NCI-H69 (cell line): ENCODE measurements at regions not wholly inside any gene's neighbourhood (a gene's known extent, or its start where the extent isn't known, plus 50 kb on each side); places are given as distances from the start of the nearest gene placed in this dataset.
"Not testable (repeated sequence)": the region's sequence is repeated elsewhere in the genome, so short reads cannot be mapped to it uniquely, and the experiment has no call there.

ENCODE experiments used
- DNase-seq: peaks from one replicate; lab custom pipeline; 2025; lab: John Stamatoyannopoulos, UW

- no peak for DNase-seq
Measured at GRCh38 chr5:159456722-159457465, 126.6 kb upstream of the IL12B start.

- DNase-seq: no peak
Measured at GRCh38 chr5:159458217-159458711, 128.0 kb upstream of the IL12B start.

GRCh38 chr5:159459132-159459627 lies 128.9 kb upstream of the IL12B start:
- DNase-seq: no peak

DNA sequence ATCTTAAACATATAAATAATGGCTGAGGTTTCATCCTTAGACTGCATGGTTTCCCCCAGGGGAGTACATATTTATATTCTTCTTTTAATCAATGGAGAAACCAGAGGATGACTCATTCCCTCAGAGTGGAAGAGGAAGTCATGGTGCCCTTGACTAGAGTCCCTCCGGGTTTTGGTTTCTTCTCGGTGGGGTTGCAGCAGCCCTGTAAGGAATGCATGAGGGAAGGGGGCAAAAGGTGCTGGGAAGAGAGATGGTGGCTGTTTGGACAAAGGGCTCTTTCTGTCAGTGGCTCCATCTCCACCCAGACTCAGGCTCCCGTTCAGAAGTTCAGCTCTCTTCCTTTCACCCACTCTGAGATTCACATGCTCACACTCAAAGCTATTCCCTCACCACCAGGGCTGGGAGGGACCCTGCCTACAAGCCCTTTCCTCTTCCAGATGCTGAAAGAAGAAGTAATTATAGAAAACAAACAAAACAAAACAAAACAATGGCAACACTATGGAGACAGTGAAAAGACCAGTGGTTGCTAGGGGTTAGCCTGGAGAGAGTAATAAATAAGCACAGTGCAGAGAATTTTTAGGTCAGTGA lies 129.8 kb upstream of the IL12B start:
- no peak for DNase-seq

GRCh38 chr5:159463590-159464321 lies 133.5 kb upstream of the IL12B start:
- DNase-seq: peak; percentile 53

GRCh38 chr5:159465604-159466003 lies 135.3 kb upstream of the IL12B start:
- peak; percentile 19 for DNase-seq

GRCh38 chr5:159467666-159468065 lies 137.4 kb upstream of the IL12B start:
- no peak for DNase-seq

GRCh38 chr5:159469496-159470372 lies 139.4 kb upstream of the IL12B start:
- DNase-seq: peak; percentile 12

DNA sequence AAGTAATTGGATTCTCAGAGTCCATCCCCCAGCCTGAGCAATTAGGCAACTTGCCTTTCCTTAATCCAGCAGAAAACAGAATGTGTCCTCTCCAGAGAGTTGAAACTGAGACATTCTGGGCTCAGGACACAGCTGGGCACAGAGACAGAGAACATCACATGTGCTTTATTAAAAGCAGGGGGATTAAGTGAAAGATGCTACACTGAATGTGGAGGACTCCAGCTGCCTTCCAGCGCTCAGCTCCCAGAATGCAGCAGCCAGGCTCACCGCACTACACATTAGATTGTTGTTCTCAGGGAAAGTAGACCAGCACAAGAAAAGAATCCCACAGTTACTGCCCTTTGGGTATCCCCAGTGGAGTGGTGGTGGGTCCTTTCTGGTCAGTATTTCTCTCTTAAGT lies 141.6 kb upstream of the IL12B start:
- DNase-seq: no peak

DNA sequence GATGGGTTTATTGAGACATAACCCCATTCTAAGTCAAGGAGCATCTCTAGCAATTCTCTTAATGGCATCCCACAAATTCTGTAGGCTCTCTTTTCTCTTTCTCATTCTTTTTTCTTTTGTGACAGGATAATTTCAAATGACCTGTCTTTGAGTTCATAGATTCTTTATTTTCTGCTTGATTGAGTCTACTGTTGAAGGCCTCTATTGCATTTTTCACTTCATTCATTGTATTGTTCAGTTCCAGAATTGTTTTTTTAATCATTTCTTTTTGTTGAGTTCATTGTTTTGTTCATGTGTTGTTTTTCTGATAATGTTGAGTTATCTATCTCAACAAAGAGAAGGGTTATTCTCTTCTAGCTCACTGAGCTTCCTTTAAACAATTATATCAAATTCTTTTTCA lies 144.7 kb upstream of the IL12B start:
- no peak for DNase-seq

GRCh38 chr5:159478950-159479349 lies 148.7 kb upstream of the IL12B start:
- no peak for DNase-seq

DNA sequence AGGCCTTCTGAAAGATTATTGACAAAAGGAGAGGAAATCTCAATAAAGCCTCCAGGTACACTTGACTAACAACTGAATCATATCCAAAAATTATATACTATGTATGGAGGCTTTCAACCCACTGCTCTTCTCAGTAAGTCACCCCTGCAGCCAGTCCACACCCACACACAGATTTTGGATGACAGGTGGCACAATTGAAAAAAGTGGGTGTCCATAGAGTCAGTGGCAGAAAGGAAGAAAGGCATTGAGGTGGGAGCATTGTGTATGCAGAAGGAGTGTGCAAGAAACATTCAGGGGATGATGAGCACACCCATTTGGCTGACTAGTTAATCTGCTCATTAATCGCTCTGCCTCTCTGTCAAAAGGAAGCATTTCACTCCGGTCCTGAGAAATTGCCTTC lies 150.6 kb upstream of the IL12B start:
- DNase-seq: no peak

GRCh38 chr5:159481751-159482150 lies 151.5 kb upstream of the IL12B start:
- no peak for DNase-seq

DNA sequence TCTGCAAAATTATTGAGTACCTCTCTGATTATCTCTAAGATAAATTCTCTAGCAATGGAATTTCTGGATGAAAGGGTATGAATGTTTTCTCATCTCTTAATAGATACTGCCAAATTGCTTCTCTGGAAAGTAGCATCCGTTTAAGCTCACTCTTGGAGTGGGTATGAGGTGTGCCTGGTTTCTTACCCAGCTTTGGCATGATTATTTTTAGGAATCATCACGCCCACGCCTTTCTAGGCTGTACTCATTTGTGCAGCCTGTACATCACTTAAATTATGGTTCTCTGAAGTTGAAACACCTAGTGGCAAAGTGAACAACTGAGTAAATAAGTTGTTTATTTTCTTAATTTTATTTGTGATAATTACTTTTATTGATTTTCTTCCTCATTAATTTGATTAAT lies 156.5 kb upstream of the IL12B start:
- no peak for DNase-seq

DNA sequence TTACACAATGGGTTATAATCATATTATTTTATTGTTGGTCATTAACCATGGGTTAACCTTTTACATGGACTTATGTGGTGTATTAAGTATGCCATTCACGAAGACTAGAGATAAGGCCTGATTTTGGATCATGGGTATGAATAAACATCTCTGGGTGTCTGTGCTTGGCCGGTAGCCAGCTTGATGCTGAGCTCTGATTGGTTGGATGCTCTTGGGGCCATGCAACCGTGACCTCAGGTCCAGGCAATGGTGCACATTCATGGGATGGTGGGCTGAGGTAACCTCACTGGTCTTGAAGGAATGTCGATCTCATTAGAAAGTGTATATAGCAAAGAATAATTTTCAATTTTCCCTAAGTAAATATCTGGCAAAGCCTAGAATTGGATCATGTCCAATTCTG lies 158.2 kb upstream of the IL12B start:
- DNase-seq: no peak

- DNase-seq: no peak
Measured at GRCh38 chr5:159489779-159490178, 159.5 kb upstream of the IL12B start.

- DNase-seq: no peak
Measured at GRCh38 chr5:159490507-159490906, 160.2 kb upstream of the IL12B start.

GRCh38 chr5:159493696-159494095 lies 163.4 kb upstream of the IL12B start:
- DNase-seq: no peak

- DNase-seq: no peak
Measured at GRCh38 chr5:159496773-159497172, 166.5 kb upstream of the IL12B start.

- DNase-seq: no peak
Measured at GRCh38 chr5:159497221-159497620, 166.9 kb upstream of the IL12B start.

- no peak for DNase-seq
Measured at GRCh38 chr5:159498630-159499029, 168.3 kb upstream of the IL12B start.

- DNase-seq: not testable (repeated sequence)
Measured at GRCh38 chr5:159502116-159502515, 171.8 kb upstream of the IL12B start.
